Nephron progenitor cell (in vitro differentiated cells): ENCODE measurements at regions not wholly inside any gene's neighbourhood (a gene's known extent, or its start where the extent isn't known, plus 50 kb on each side); places are given as distances from the start of the nearest gene placed in this dataset.

Experiments
- DNase-seq: peaks from one replicate; pipeline ENCODE4 v3.0.0; 2021
- H3K27ac Mint-ChIP-seq: 2 replicates; pipeline ENCODE4 v1.8.0; 2021; ENCODE audit warnings: mild to moderate bottlenecking, moderate library complexity, mixed read lengths
- H3K27me3 Mint-ChIP-seq: 2 replicates; pipeline ENCODE4 v1.8.0; 2021; ENCODE audit warnings: mild to moderate bottlenecking, low read depth, mixed read lengths; ENCODE audit not compliant: poor library complexity
- H3K36me3 Mint-ChIP-seq: 2 replicates; pipeline ENCODE4 v1.8.0; 2021; ENCODE audit warnings: low read depth, mixed read lengths
- H3K4me1 Mint-ChIP-seq: 2 replicates; pipeline ENCODE4 v1.8.0; 2021; ENCODE audit warnings: mixed read lengths
- H3K4me3 Mint-ChIP-seq: 2 replicates; pipeline ENCODE4 v1.8.0; 2021; ENCODE audit warnings: mild to moderate bottlenecking, moderate library complexity, mixed read lengths
- H3K9me3 Mint-ChIP-seq: 2 replicates; pipeline ENCODE4 v1.8.0; 2021; ENCODE audit warnings: mild to moderate bottlenecking, moderate library complexity, mixed read lengths
- TF ChIP-seq, protein P1 (sequence below): fragments of 200-600 bp; sonication (generic); IDR thresholded peaks from 2 replicates; pipeline ENCODE4 v1.5.0; 2021; ENCODE audit warnings: antibody characterized with exemption

DNA sequence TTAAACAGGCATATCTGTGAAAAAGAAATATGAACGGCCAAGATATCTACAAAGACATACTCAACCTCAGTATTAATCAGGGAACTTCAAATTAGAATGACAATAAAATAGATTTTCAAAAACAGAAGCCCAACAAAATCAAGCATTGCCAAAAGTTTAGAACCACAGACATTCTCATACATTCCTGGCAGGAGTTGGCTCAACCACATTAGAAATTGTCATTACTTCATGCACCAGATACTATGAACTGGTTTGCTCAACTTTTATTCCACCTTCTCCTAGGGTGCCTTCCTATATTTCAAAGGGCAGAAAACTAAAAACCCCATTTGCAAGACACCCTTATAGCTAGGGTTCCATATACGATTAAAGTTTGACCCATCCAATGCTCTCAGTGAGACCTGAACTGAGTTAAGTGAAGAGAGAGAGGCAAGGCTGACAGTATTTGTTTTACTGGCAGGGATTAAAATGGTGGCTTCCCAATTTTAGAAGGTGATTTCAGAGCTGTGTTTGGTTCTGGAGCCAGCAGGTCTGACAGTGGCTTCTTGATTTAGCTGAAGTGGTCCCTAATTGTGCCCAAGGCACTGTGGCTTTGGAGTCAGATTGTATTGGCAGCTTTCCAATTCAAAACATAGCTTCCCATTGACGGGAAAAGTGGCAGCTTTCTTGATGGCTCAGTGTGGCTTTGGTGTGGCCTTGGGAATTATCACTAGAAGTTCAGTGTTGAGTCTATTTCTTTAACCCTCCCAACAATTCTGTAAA lies 77.1 kb upstream of the CDYL start:
- TF ChIP-seq, protein P1, sequence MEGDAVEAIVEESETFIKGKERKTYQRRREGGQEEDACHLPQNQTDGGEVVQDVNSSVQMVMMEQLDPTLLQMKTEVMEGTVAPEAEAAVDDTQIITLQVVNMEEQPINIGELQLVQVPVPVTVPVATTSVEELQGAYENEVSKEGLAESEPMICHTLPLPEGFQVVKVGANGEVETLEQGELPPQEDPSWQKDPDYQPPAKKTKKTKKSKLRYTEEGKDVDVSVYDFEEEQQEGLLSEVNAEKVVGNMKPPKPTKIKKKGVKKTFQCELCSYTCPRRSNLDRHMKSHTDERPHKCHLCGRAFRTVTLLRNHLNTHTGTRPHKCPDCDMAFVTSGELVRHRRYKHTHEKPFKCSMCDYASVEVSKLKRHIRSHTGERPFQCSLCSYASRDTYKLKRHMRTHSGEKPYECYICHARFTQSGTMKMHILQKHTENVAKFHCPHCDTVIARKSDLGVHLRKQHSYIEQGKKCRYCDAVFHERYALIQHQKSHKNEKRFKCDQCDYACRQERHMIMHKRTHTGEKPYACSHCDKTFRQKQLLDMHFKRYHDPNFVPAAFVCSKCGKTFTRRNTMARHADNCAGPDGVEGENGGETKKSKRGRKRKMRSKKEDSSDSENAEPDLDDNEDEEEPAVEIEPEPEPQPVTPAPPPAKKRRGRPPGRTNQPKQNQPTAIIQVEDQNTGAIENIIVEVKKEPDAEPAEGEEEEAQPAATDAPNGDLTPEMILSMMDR, result no peak
- H3K4me1 Mint-ChIP-seq, result no peaks in the 10 kb centered on the region
- DNase-seq, result no peak
- no peak overlapping the region for H3K27ac Mint-ChIP-seq
- no peaks in the 10 kb centered on the region for H3K36me3 Mint-ChIP-seq
- peaks cover 4% of the 10 kb centered on the region for H3K27me3 Mint-ChIP-seq
- H3K9me3 Mint-ChIP-seq, result peaks cover 18% of the 10 kb centered on the region
- H3K4me3 Mint-ChIP-seq, result no peak overlapping the region

DNA sequence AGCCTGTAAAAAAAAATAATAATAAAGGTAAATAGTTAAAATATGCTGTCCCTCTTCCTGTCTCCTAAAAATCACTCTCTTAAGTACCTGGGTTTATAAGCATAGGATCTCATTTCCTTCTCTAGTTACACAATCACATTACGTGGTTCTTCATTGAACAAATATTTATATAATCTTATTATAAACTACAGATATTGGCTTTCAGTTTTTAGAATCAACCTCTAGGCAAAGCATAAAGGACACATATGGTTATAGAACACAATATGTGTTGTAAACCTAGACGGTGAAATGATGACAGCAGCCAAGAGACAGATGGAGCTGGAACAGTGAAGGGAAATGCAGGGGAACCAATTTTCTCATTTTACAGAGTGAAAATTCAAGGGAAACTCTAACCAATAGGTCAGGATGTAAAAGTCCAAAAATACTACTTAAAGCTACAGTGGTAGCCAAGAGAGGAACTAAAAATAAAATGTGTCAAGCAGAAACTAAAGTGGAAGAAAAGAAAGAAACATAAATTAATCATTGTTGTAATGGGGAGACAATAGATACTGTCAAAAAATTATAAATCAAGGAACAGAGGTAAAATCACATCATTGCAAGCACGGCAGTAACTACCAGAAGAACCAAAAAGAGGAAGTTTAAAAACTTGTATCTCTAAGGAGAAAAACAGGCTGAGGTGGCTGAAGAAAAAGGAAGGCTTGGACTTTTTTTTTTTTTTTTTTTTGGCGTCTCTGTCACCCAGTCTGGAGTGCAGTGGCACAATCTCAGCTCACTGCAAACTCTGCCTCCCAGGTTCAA lies 82.8 kb upstream of the CDYL start:
- no peak overlapping the region for H3K27ac Mint-ChIP-seq
- peaks cover 44% of the 10 kb centered on the region for H3K9me3 Mint-ChIP-seq
- H3K4me1 Mint-ChIP-seq, result no peaks in the 10 kb centered on the region
- TF ChIP-seq, protein P1, result no peak
- peaks cover 12% of the 10 kb centered on the region for H3K27me3 Mint-ChIP-seq
- H3K4me3 Mint-ChIP-seq, result no peak overlapping the region
- peaks cover 5% of the 10 kb centered on the region for H3K36me3 Mint-ChIP-seq
- DNase-seq, result no peak

DNA sequence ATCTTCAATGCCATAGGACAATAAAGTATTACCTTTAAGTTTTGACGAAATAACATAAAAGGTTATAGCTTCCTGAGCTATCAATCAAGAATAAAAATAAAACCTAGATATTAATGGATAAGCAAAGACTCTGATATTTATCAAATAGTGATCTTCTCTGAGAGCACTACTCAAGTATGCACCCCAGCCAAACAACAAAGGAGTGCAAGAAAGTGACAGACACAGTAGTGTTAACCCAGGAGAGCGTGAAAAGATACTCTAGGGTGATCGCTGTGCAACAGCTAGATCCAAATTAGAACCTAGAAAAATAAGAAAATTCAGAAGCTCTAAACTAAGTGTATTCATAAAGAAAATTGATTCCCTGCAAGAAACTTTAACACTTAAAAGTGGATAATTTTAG lies 83.5 kb upstream of the CDYL start:
- DNase-seq, result no peak
- H3K9me3 Mint-ChIP-seq, result peaks cover 44% of the 10 kb centered on the region
- H3K27me3 Mint-ChIP-seq, result peaks cover 12% of the 10 kb centered on the region
- no peak overlapping the region for H3K27ac Mint-ChIP-seq
- H3K4me3 Mint-ChIP-seq, result no peak overlapping the region
- H3K36me3 Mint-ChIP-seq, result peaks cover 5% of the 10 kb centered on the region
- TF ChIP-seq, protein P1, result no peak
- H3K4me1 Mint-ChIP-seq, result no peaks in the 10 kb centered on the region

DNA sequence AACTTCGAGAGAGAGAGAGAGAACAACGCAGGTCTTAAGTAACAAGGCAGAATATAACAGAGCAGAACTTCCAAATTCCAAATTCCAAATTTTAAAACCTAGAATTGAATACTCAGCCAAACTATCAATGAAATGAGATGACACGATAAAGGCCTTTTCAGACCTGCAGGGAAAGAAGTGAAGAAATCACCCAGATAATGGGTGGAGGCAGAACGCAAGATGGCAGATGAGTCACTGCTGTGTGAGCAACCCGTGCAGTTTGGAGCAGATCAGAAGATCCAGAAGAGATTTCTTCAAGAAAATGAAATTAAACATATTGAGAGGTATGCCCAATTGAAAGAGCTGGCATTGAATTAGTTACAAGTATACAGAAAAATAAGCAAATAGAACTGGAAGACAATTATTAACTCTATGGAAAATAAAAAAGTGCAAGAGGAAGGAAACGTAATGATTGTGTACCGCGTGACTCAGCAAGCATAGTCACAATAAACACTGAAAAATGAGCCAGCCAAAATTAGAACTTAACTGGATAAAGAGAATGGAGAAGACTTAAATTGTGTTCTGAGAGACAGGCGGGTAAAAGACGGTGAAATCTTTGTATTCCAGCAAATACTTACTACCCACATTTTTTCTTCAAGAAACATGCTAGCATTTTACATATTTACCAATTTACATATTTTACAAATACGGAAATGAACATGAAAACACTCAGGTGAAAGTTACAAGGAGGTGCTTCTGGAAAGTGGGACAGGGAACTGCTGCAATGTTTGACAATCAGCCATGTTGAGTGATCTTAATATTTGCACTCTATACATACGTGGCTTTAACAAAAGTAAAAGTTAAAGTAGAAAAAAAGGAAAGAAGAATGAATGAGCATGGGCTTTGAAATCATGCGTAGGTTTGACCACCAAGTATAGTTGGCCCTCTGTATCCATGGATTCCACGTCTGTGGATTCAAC lies 87.9 kb upstream of the CDYL start:
- DNase-seq, result no peak
- peaks cover 5% of the 10 kb centered on the region for H3K36me3 Mint-ChIP-seq
- peaks cover 22% of the 10 kb centered on the region for H3K9me3 Mint-ChIP-seq
- H3K27ac Mint-ChIP-seq, result no peak overlapping the region
- H3K27me3 Mint-ChIP-seq, result peaks cover 4% of the 10 kb centered on the region
- no peaks in the 10 kb centered on the region for H3K4me1 Mint-ChIP-seq
- H3K4me3 Mint-ChIP-seq, result no peak overlapping the region
- TF ChIP-seq, protein P1, result no peak

DNA sequence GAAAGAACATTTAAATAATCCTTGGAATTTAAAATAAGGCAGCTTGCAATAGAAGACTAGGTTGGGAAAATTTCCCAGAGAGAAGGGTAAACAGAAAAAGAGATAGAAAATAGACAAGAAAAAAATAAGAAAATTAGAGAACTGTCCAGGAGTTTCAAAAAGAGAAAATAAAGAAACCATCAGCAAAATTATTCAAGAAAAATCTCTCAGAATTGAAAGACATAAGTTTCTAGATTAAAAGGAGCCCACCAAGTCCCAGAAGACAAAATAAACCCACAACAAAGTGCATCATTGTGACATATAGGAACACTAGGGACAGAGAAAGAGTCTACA lies 88.6 kb upstream of the CDYL start:
- DNase-seq, result no peak
- TF ChIP-seq, protein P1, result no peak
- Mint-ChIP-seq H3K27ac (no peak overlapping the region), H3K36me3 (peaks cover 2% of the 10 kb centered on the region), H3K4me1 (peaks cover 3% of the 10 kb centered on the region), H3K9me3 (peaks cover 15% of the 10 kb centered on the region), H3K27me3 (peaks cover 4% of the 10 kb centered on the region), H3K4me3 (no peak overlapping the region)
